ENCODE measurements at regions not wholly inside any gene's neighbourhood (a gene's known extent, or its start where the extent isn't known, plus 50 kb on each side); places are given as distances from the start of the nearest gene placed in this dataset.

GRCh38 chr2:13919981-13920382, 712.5 kb upstream of the LRATD1 start:
- intact Hi-C loops (cut with micrococcal nuclease) = no loop called here
- ATAC-seq = no peak
- no peak for DNase-seq

DNA sequence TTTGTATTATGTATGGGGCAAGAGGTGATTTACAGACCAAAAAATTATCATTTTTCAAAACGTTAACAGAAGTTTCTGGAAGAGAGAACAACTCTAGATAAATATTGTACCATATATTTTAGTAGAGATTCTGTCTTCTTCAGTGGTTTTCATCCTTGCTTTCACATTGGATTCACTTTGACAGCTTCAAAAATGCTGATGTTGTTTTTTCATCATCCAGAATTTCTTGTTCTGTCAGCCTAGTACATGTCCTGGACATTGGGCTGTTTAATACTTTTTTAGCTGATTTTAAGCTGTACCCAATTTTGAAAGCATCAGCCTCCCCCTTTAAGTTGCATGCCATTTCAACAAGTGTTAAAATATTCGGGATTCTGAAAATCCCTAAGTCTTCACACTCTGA, 711.3 kb upstream of the LRATD1 start:
- DNase-seq = no peak
- intact Hi-C loops (cut with micrococcal nuclease) = no loop called here

DNA sequence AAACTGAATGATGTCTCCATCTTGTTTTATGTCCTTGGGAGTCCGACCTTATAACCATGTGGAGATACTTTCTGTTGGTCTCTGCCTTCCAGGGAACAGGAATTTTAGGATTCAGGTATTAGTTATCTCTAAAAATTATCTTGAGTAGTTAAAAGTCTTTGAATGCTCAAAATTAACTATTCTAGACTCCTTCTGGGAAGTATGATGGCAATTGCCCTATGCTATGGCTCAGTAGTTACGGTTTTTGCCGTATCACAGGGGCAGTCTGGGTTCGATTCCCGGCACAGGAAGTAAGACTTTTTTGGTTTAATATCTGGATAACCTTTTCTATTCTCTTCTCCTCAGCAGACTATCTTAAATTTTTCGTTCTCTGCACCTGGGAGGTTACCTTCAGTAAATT, 708.7 kb upstream of the LRATD1 start:
- ATAC-seq = no peak
- no peak for DNase-seq
- intact Hi-C loops (cut with micrococcal nuclease) = no loop called here

More for the DNA sequence above, 711.3 kb upstream of the LRATD1 start:
- no peak for ATAC-seq

DNA sequence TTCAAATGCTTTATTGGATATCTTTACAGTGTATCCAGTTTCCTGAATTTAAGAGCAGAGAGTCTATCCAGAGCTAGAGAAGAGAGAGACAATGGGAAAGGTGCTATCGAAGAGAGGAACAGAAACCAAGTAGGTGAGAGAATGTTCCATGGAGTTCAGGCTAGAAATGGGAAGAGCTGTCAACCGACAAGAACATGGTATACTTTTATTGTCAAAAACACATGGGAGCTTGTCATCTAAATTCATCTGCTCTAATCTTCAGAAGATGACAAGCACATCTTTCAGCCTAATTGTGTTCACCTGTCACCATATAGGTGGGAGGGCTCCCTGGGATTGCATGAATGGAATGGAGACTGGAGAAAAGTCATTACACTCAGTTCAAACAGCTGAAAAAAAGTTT, 690.4 kb upstream of the LRATD1 start:
- no peak for ATAC-seq
- intact Hi-C loops (cut with micrococcal nuclease) = no loop called here

GRCh38 chr2:13950761-13951160, 681.8 kb upstream of the LRATD1 start:
- DNase-seq = no peak
- no peak for ATAC-seq
- intact Hi-C loops (cut with micrococcal nuclease) = no loop called here

More for the DNA sequence above, 690.4 kb upstream of the LRATD1 start:
- no peak for DNase-seq

DNA sequence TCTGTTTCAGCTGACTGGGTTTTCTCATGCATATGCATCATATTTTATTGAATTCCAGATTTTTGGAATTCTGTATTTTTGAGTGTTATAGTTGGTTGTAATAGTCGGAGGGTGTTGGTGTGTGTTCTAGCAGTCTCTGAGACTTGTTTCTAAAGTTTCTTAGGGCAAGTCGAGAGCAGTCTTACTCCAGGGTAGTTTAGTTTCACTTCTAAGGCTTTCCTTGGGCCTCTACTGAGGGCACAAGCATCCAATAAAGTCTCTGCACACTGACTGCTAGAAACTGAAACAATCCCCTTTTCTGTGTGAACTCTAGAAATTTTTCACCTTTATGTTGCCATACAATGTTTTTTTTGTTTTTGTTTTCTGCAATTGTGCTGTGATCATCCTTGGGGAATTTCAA, 663.7 kb upstream of the LRATD1 start:
- intact Hi-C loops (cut with micrococcal nuclease) = no loop called here
- ATAC-seq = no peak
- DNase-seq = no peak

- ATAC-seq (no peak), DNase-seq (no peak)
- intact Hi-C loops (cut with micrococcal nuclease) = no loop called here
These were observed 646.3 kb upstream of the LRATD1 start for GRCh38 chr2:13986119-13986720.

DNA sequence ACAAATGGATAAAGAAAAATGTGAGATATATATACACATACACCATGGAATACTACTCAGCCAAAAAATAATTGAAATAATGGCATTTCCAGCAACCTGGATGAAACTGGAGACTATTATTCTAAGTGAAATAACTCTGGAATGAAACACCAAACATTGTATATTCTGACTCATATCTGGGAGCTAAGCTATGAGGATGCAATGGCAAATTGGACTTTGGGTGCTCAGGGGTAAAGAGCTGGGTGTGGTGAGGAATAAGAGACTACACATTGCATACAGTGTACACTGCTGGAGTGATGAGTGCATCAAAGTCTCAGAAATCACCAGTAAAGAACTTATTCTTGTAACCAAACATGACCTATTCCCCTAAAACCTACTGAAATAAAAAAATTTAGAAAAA, 636.0 kb upstream of the LRATD1 start:
- intact Hi-C loops (cut with micrococcal nuclease) = no loop called here
- DNase-seq (no peak), ATAC-seq (no peak)

GRCh38 chr2:14011190-14011589, 621.3 kb upstream of the LRATD1 start:
- DNase-seq = no peak
- no peak for ATAC-seq
- intact Hi-C loops (cut with micrococcal nuclease) = no loop called here

- ATAC-seq (no peak), DNase-seq (no peak)
- intact Hi-C loops (cut with micrococcal nuclease) = no loop called here
These were observed 617.3 kb upstream of the LRATD1 start for GRCh38 chr2:14015113-14015630.

GRCh38 chr2:14016289-14016955, 616.1 kb upstream of the LRATD1 start:
- intact Hi-C loops (cut with micrococcal nuclease) = no loop called here
- no peak for DNase-seq
- ATAC-seq = no peak

GRCh38 chr2:14018620-14019019, 613.9 kb upstream of the LRATD1 start:
- intact Hi-C loops (cut with micrococcal nuclease) = no loop called here

GRCh38 chr2:14023558-14023957, 609.0 kb upstream of the LRATD1 start:
- ATAC-seq = no peak
- intact Hi-C loops (cut with micrococcal nuclease) = no loop called here
- no peak for DNase-seq

More at GRCh38 chr2:14018620-14019019, 613.9 kb upstream of the LRATD1 start:
- DNase-seq (no peak), ATAC-seq (no peak)

DNA sequence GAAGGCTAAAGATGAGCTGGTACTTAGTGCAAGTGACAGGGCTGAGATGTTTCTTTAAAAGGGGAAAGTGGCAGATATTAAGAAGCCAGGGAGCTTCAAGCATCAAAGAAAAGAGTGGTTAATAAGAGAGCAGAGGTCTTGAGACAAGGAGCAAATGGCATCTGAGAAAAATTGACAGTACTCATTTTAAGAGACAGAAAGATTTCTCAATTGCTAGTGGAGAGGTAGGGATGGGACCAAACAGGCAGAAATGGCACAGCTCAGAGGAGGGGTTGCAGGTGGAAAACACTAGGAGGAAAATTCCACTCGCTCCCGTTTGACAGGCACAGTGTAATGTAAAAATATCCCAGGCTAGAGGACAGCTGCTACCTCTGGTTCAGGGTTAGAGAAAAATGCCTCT, 593.4 kb upstream of the LRATD1 start:
- ATAC-seq = no peak
- intact Hi-C loops (cut with micrococcal nuclease) = no loop called here
- DNase-seq = no peak

DNA sequence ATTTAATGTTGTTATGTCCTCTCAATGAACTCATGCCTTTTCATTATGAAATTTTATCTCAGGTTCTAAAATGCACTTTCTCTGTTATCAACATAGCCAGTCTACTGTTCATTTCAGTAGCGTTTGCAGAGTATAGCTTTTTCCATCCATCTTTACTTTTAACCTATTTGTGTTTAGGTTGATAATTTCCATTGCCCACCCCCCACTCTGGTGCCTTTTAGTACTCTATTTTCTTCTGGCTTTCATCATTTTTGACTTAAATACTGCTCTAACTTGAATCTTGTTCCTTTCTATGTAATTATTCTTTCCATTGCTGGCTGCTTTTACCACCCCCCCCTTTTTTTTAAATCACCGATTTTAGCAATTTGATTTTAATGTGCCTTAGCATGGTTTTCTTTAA, 585.0 kb upstream of the LRATD1 start:
- no peak for ATAC-seq
- DNase-seq = no peak
- intact Hi-C loops (cut with micrococcal nuclease) = no loop called here

DNA sequence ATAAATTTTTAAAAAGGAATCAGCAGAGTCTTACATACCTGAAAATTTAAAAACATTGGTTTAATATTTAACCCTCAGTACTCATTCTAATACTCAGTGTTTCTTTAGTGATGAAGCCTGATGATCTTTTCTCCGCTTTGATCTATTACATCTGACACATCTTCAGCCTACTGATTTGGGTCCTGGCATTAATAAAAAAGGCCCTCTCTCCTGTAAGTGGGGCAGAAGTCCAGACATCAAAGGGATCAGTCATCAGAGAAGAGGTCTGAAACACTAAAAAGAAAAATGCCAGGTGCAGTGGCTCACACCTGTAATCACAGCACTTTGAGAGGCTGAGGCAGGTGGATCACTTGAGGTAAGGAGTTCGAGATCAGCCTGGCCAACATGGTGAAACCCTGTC, 581.1 kb upstream of the LRATD1 start:
- ATAC-seq (no peak), DNase-seq (no peak)
- intact Hi-C loops (cut with micrococcal nuclease) = no loop called here

GRCh38 chr2:14053105-14053504, 579.4 kb upstream of the LRATD1 start:
- no peak for DNase-seq
- no peak for ATAC-seq
- intact Hi-C loops (cut with micrococcal nuclease) = no loop called here

DNA sequence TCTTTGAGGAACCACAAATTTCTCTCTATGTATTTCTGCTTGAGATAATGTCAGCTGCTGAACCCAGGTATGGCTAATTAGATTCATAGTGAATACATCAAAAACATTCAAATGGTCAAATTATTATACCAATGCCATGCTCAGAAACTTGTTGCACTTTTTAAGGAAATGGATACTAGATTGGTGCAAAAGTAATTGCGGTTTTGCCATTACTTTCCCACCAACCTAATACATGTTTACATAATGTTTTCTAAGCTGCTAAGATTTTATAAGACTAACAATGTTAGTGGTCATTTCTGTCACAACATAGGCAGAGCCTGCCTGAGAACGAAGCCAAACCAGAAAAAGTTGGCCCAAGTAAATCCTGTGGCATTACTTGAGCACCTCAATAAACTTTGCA, 568.2 kb upstream of the LRATD1 start:
- ATAC-seq (no peak), DNase-seq (no peak)
- intact Hi-C loops (cut with micrococcal nuclease) = no loop called here

GRCh38 chr2:14072338-14072737, 560.2 kb upstream of the LRATD1 start:
- no peak for ATAC-seq
- intact Hi-C loops (cut with micrococcal nuclease) = no loop called here

GRCh38 chr2:14074691-14075090, 557.8 kb upstream of the LRATD1 start:
- intact Hi-C loops (cut with micrococcal nuclease) = no loop called here
- DNase-seq (no peak), ATAC-seq (no peak)

More at GRCh38 chr2:14072338-14072737, 560.2 kb upstream of the LRATD1 start:
- no peak for DNase-seq

DNA sequence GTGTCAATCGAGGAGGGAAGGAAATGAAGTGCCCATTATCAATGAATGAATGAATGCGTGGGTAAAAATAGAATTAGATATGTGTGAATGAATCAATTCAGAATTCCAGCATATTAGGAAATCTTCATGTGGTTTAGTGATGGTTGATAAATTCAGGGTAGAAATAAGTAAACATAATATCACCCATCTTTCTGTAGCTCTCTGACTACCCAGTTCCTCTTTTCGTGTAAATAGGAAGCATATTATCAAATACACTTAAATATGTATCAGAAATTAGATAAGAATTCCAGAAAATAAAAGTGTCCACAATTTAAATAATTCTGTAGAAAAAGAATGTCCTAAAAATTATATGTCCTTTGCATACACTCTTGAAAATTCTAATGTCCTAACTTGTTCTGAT, 552.9 kb upstream of the LRATD1 start:
- intact Hi-C loops (cut with micrococcal nuclease) = no loop called here
- ATAC-seq (no peak), DNase-seq (no peak)
